ENCODE measurements at regions not wholly inside any gene's neighbourhood (a gene's known extent, or its start where the extent isn't known, plus 50 kb on each side); places are given as distances from the start of the nearest gene placed in this dataset.

DNA sequence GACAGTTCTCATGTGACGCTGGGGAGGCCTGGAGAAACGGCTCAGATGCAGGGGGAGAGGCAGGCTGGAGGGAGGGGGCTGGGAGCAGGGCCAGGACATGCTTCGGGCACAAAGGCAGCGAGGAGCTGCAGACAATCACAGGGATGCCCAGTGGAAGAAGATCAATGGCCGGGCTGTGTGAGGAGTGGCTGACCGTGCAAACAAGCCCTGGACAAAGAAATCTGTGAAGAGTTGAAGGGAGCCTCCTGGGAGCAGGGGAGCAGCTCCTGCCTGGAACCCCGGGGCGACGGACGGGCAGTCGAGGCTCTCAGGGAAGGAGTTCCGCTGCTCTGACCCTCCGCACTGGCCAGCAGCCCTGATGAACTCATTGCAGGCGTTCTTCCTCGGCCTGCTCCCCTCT, 126.7 kb upstream of the B3GAT1 start:
- TF ChIP-seq, protein P1, sequence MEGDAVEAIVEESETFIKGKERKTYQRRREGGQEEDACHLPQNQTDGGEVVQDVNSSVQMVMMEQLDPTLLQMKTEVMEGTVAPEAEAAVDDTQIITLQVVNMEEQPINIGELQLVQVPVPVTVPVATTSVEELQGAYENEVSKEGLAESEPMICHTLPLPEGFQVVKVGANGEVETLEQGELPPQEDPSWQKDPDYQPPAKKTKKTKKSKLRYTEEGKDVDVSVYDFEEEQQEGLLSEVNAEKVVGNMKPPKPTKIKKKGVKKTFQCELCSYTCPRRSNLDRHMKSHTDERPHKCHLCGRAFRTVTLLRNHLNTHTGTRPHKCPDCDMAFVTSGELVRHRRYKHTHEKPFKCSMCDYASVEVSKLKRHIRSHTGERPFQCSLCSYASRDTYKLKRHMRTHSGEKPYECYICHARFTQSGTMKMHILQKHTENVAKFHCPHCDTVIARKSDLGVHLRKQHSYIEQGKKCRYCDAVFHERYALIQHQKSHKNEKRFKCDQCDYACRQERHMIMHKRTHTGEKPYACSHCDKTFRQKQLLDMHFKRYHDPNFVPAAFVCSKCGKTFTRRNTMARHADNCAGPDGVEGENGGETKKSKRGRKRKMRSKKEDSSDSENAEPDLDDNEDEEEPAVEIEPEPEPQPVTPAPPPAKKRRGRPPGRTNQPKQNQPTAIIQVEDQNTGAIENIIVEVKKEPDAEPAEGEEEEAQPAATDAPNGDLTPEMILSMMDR (IDR thresholded peaks at IDR 0.05; ENCODE audit: borderline replicate concordance): no peak
- no peak for DNase-seq
- intact Hi-C loops (cut with micrococcal nuclease): no loop called here
- H3K36me3 ChIP-seq: no peaks in the 10 kb centered on the region
- H3K9me3 ChIP-seq (replicated peaks): no peaks in the 10 kb centered on the region
- H3K27me3 ChIP-seq (ENCODE audit: low read depth): peaks cover 73% of the 10 kb centered on the region
- H3K27ac ChIP-seq (replicated peaks): no peak overlapping the region
- H3K4me3 ChIP-seq: no peak overlapping the region
- no peaks in the 10 kb centered on the region for H3K4me1 ChIP-seq

GRCh38 chr11:134537941-134538340, 125.9 kb upstream of the B3GAT1 start:
- H3K27ac ChIP-seq (replicated peaks): no peak overlapping the region
- no peaks in the 10 kb centered on the region for H3K9me3 ChIP-seq (replicated peaks)
- no peak for DNase-seq
- no peaks in the 10 kb centered on the region for H3K36me3 ChIP-seq
- peaks cover 70% of the 10 kb centered on the region for H3K27me3 ChIP-seq (ENCODE audit: low read depth)
- TF ChIP-seq, protein P1 (IDR thresholded peaks at IDR 0.05; ENCODE audit: borderline replicate concordance): no peak
- no peaks in the 10 kb centered on the region for H3K4me1 ChIP-seq
- intact Hi-C loops (cut with micrococcal nuclease): no loop called here
- no peak overlapping the region for H3K4me3 ChIP-seq

GRCh38 chr11:134537296-134537695, 125.3 kb upstream of the B3GAT1 start:
- no peaks in the 10 kb centered on the region for H3K9me3 ChIP-seq (replicated peaks)
- no peaks in the 10 kb centered on the region for H3K36me3 ChIP-seq
- intact Hi-C loops (cut with micrococcal nuclease): no loop called here
- no peak overlapping the region for H3K27ac ChIP-seq (replicated peaks)
- no peak for DNase-seq
- TF ChIP-seq, protein P1 (IDR thresholded peaks at IDR 0.05; ENCODE audit: borderline replicate concordance): no peak
- peaks cover 75% of the 10 kb centered on the region for H3K27me3 ChIP-seq (ENCODE audit: low read depth)
- no peak overlapping the region for H3K4me3 ChIP-seq
- H3K4me1 ChIP-seq: no peaks in the 10 kb centered on the region

- intact Hi-C loops (cut with micrococcal nuclease): no loop called here
- peaks cover 73% of the 10 kb centered on the region for H3K27me3 ChIP-seq (ENCODE audit: low read depth)
- H3K27ac ChIP-seq (replicated peaks): no peak overlapping the region
- TF ChIP-seq, protein P1 (IDR thresholded peaks at IDR 0.05; ENCODE audit: borderline replicate concordance): no peak
- no peaks in the 10 kb centered on the region for H3K9me3 ChIP-seq (replicated peaks)
- no peak for DNase-seq
- no peak overlapping the region for H3K4me3 ChIP-seq
- no peaks in the 10 kb centered on the region for H3K36me3 ChIP-seq
- no peaks in the 10 kb centered on the region for H3K4me1 ChIP-seq
Observed at GRCh38 chr11:134536677-134537076, 124.6 kb upstream of the B3GAT1 start.

DNA sequence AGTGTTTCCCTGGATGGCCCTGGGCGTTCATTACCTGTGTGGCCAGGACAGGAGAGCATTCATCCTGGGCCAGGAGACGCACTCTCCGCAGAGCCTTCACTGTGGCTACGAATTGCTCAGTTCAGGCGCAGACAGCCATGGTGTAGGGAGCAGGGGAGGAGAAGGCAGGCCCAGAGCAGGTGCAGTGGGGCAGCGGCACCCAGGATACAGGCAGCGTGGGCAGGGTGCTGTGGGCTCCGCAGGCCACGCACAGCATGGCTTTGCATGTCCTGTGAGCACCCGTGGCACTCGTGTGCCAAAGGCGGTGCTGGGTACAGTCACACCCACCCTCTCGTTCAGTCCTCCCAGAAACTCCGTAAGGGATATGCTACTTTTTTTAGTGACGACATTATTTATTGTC, 124.2 kb upstream of the B3GAT1 start:
- intact Hi-C loops (cut with micrococcal nuclease): no loop called here
- Histone ChIP-seq H3K27me3 (ENCODE audit: low read depth) (peaks cover 70% of the 10 kb centered on the region), H3K4me3 (no peak overlapping the region), H3K9me3 (replicated peaks) (no peaks in the 10 kb centered on the region), H3K4me1 (peaks cover 4% of the 10 kb centered on the region), H3K36me3 (no peaks in the 10 kb centered on the region), H3K27ac (replicated peaks) (no peak overlapping the region)
- DNase-seq: no peak
- TF ChIP-seq, protein P1 (IDR thresholded peaks at IDR 0.05; ENCODE audit: borderline replicate concordance): no peak

Measured in left ventricle myocardium inferior (tissue), 1 donor.